Astrocyte of the cerebellum (primary cell): ENCODE measurements at regions not wholly inside any gene's neighbourhood (a gene's known extent, or its start where the extent isn't known, plus 50 kb on each side); places are given as distances from the start of the nearest gene placed in this dataset.
A peak's percentile ranks its signal among the peaks of the same experiment; 100 is the strongest.

Source experiments
- DNase-seq: peaks from one replicate; pipeline ENCODE4 v3.0.0-alpha.2; 2011; ENCODE audit warnings: low read depth
- H3K4me3 ChIP-seq: 2 replicates; pipeline ENCODE4 v1.5.1; 2011; ENCODE audit warnings: mild to moderate bottlenecking, low read depth, low read length, moderate library complexity
- CTCF ChIP-seq: IDR thresholded peaks from 2 replicates; pipeline ENCODE4 v1.5.1; 2012; ENCODE audit warnings: low read length, low read depth, moderate library complexity, mild to moderate bottlenecking; ENCODE audit errors: missing control alignments
- in situ Hi-C: cut with HindIII; loops from 2 replicates; pipeline ENCODE4 v1.10.0; 2017; ENCODE audit warnings: low sequenced_read_pairs

GRCh38 chr16:6132121-6132520 lies 1034.5 kb upstream of the EEF2KMT start:
- no peak overlapping the region for H3K4me3 ChIP-seq
- in situ Hi-C loops = no loop called here
- DNase-seq = no peak
- no peak for TF ChIP-seq CTCF

- in situ Hi-C loops = no loop called here
- TF ChIP-seq CTCF = no peak
- DNase-seq = no peak
- H3K4me3 ChIP-seq = no peak overlapping the region
These were observed 1034.0 kb upstream of the EEF2KMT start for GRCh38 chr16:6131526-6132050.

DNA sequence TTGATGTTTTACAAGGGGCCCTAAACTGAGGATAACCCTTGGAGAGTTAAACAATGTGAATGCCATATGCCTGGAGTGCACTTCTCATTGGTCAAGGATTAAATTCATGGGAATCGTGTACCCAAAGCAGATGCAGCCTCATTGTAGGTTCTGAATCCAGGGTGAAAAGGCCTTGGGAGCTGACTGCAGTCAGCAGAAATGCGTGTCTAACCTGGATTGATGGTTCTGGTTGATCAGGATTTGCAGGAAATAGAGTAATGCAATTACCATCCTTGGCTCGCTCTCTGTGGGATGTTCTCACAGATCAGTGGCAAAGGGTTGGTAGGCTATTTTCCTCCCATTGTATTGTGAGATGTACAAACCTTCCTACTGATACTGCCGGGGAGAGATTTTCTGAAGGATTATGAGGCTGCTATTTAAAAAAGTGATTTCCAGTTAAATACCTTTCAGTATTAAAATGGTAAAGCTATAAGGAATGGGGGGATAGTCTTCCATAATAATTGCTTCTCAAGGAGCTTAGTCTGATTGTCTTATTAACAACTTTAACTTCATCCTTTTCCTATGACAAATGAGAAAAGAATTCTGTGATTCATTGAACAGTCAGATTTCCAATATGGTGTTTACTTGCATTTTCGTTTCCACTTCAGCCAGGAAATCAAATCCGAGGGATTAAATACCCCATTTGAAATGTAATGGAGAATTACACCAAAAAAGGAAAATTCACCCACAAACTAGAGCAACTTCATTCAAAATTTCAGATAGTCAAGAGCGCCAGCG lies 1028.1 kb upstream of the EEF2KMT start:
- in situ Hi-C loops = no loop called here
- peak; percentile 74 for DNase-seq
- TF ChIP-seq CTCF = no peak
- no peak overlapping the region for H3K4me3 ChIP-seq

GRCh38 chr16:6124136-6124535 lies 1026.5 kb upstream of the EEF2KMT start:
- in situ Hi-C loops = no loop called here
- DNase-seq = no peak
- TF ChIP-seq CTCF = no peak
- H3K4me3 ChIP-seq = no peak overlapping the region

GRCh38 chr16:6122401-6122800 lies 1024.8 kb upstream of the EEF2KMT start:
- TF ChIP-seq CTCF = no peak
- DNase-seq = no peak
- no peak overlapping the region for H3K4me3 ChIP-seq
- in situ Hi-C loops = no loop called here

- DNase-seq = no peak
- in situ Hi-C loops = no loop called here
- no peak for TF ChIP-seq CTCF
- no peak overlapping the region for H3K4me3 ChIP-seq
These were observed 1017.1 kb upstream of the EEF2KMT start for GRCh38 chr16:6114691-6115090.
